ENCODE measurements at regions not wholly inside any gene's neighbourhood (a gene's known extent, or its start where the extent isn't known, plus 50 kb on each side); places are given as distances from the start of the nearest gene placed in this dataset.

DNA sequence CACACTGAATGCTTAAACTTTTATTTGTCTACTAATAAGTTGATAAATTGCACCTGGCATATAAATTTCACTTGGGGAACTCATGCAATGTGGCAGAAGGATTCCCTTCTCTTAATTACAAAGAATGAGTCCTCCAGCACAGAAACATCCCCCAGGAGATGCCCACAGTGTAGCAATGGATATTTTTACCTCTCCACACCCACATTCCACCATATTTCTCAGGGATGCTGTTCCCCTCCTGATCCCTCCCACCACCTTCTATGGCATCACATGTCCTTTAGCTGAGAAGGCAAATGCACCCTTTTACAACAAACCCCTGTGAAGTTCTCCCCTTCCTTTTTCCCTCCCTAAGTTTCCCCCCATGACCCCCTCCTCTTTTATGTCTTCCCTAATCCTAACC, 56.1 kb upstream of the UBASH3B start:
- H3K4me2 ChIP-seq (ENCODE audit: low read depth, low read length): no peak overlapping the region
- no peak for DNase-seq

DNA sequence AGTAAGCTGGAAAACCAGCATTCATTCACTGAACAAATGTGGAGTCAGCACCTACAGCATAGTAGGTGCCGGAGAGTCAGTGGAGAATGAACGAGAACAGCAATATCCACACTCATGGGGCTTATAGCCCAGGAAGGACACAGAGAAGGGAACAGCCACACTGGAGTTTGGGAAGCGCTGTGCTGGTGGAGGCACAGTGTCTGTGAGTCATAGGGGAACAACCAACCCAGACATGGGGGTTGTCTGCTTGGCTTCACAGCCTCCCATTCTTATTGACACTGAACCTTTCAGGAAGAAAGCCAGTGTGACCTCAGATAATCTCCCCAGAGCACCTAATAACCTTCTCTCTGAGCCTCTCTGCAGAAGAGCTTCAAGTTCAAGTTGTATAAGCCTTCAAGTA, 56.6 kb upstream of the UBASH3B start:
- Histone ChIP-seq H3K27ac (ENCODE audit: low read length) (no peak overlapping the region), H4K20me1 (ENCODE audit: insufficient read depth, low read length) (no peaks in the 10 kb centered on the region), H3K4me1 (ENCODE audit: low read length) (no peaks in the 10 kb centered on the region), H3K9me3 (replicated peaks; ENCODE audit: insufficient read depth, low read length) (no peaks in the 10 kb centered on the region), H3K79me2 (ENCODE audit: low read length) (no peaks in the 10 kb centered on the region), H3F3A (ENCODE audit: insufficient read depth, low read length) (no peaks in the 10 kb centered on the region), H3K9me2 (replicated peaks; ENCODE audit: insufficient read depth, low read length) (no peaks in the 10 kb centered on the region), H3K36me3 (replicated peaks; ENCODE audit: insufficient read depth, low read length) (no peaks in the 10 kb centered on the region), H2AFZ (ENCODE audit: low read length) (no peak overlapping the region), H3K4me3 (ENCODE audit: low read length) (no peak overlapping the region), H3K4me2 (ENCODE audit: low read depth, low read length) (no peak overlapping the region), H3K9ac (ENCODE audit: low read length) (no peak overlapping the region), H3K27me3 (replicated peaks; ENCODE audit: insufficient read depth, low read length) (no peaks in the 10 kb centered on the region)
- TF ChIP-seq, protein P1, sequence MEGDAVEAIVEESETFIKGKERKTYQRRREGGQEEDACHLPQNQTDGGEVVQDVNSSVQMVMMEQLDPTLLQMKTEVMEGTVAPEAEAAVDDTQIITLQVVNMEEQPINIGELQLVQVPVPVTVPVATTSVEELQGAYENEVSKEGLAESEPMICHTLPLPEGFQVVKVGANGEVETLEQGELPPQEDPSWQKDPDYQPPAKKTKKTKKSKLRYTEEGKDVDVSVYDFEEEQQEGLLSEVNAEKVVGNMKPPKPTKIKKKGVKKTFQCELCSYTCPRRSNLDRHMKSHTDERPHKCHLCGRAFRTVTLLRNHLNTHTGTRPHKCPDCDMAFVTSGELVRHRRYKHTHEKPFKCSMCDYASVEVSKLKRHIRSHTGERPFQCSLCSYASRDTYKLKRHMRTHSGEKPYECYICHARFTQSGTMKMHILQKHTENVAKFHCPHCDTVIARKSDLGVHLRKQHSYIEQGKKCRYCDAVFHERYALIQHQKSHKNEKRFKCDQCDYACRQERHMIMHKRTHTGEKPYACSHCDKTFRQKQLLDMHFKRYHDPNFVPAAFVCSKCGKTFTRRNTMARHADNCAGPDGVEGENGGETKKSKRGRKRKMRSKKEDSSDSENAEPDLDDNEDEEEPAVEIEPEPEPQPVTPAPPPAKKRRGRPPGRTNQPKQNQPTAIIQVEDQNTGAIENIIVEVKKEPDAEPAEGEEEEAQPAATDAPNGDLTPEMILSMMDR (IDR thresholded peaks at IDR 0.05; ENCODE audit: low read length): no peak
- TF ChIP-seq EZH2phosphoT487 (IDR thresholded peaks at IDR 0.05; ENCODE audit: low read length) (no peak), EZH2 (optimal IDR thresholded peaks at IDR 0.05; ENCODE audit: low read depth, low read length) (no peak)
- no peak for DNase-seq

More for the DNA sequence above, 56.1 kb upstream of the UBASH3B start:
- H3F3A ChIP-seq (ENCODE audit: insufficient read depth, low read length): no peaks in the 10 kb centered on the region
- H4K20me1 ChIP-seq (ENCODE audit: insufficient read depth, low read length): no peaks in the 10 kb centered on the region
- no peak overlapping the region for H3K9ac ChIP-seq (ENCODE audit: low read length)
- no peak overlapping the region for H3K4me3 ChIP-seq (ENCODE audit: low read length)
- H2AFZ ChIP-seq (ENCODE audit: low read length): no peak overlapping the region
- no peaks in the 10 kb centered on the region for H3K9me2 ChIP-seq (replicated peaks; ENCODE audit: insufficient read depth, low read length)
- no peaks in the 10 kb centered on the region for H3K79me2 ChIP-seq (ENCODE audit: low read length)
- H3K9me3 ChIP-seq (replicated peaks; ENCODE audit: insufficient read depth, low read length): no peaks in the 10 kb centered on the region
- no peaks in the 10 kb centered on the region for H3K4me1 ChIP-seq (ENCODE audit: low read length)
- no peak overlapping the region for H3K27ac ChIP-seq (ENCODE audit: low read length)
- TF ChIP-seq, protein P1 (IDR thresholded peaks at IDR 0.05; ENCODE audit: low read length): no peak
- TF ChIP-seq EZH2phosphoT487 (IDR thresholded peaks at IDR 0.05; ENCODE audit: low read length) (no peak), EZH2 (optimal IDR thresholded peaks at IDR 0.05; ENCODE audit: low read depth, low read length) (no peak)
- H3K36me3 ChIP-seq (replicated peaks; ENCODE audit: insufficient read depth, low read length): no peaks in the 10 kb centered on the region
- no peaks in the 10 kb centered on the region for H3K27me3 ChIP-seq (replicated peaks; ENCODE audit: insufficient read depth, low read length)

- Histone ChIP-seq H2AFZ (ENCODE audit: low read length) (no peak overlapping the region), H3K4me1 (ENCODE audit: low read length) (no peaks in the 10 kb centered on the region), H3K4me3 (ENCODE audit: low read length) (no peak overlapping the region), H3K27ac (ENCODE audit: low read length) (no peak overlapping the region), H3K36me3 (replicated peaks; ENCODE audit: insufficient read depth, low read length) (no peaks in the 10 kb centered on the region), H3K27me3 (replicated peaks; ENCODE audit: insufficient read depth, low read length) (no peaks in the 10 kb centered on the region), H3K4me2 (ENCODE audit: low read depth, low read length) (no peak overlapping the region), H4K20me1 (ENCODE audit: insufficient read depth, low read length) (no peaks in the 10 kb centered on the region), H3K9ac (ENCODE audit: low read length) (no peak overlapping the region), H3K9me3 (replicated peaks; ENCODE audit: insufficient read depth, low read length) (no peaks in the 10 kb centered on the region), H3K79me2 (ENCODE audit: low read length) (no peaks in the 10 kb centered on the region), H3K9me2 (replicated peaks; ENCODE audit: insufficient read depth, low read length) (no peaks in the 10 kb centered on the region), H3F3A (ENCODE audit: insufficient read depth, low read length) (no peaks in the 10 kb centered on the region)
- TF ChIP-seq EZH2 (optimal IDR thresholded peaks at IDR 0.05; ENCODE audit: low read depth, low read length) (no peak), EZH2phosphoT487 (IDR thresholded peaks at IDR 0.05; ENCODE audit: low read length) (no peak)
- TF ChIP-seq, protein P1 (IDR thresholded peaks at IDR 0.05; ENCODE audit: low read length): no peak
- DNase-seq: no peak
Observed at GRCh38 chr11:122597511-122597910, 58.0 kb upstream of the UBASH3B start.
